ENCODE measurements at regions not wholly inside any gene's neighbourhood (a gene's known extent, or its start where the extent isn't known, plus 50 kb on each side); places are given as distances from the start of the nearest gene placed in this dataset.

- Histone ChIP-seq H3K79me1 (ENCODE audit: low read depth, low read length) (no peaks in the 10 kb centered on the region), H3K23me2 (ENCODE audit: low read depth, low read length) (no peaks in the 10 kb centered on the region), H3K18ac (ENCODE audit: extremely low read depth, low read length) (no peak overlapping the region), H3K79me2 (ENCODE audit: control insufficient read depth in 1 of 2, insufficient read depth in 2 of 2, low read length in 2 of 2) (no peaks in the 10 kb centered on the region), H2AFZ (ENCODE audit: low read length) (no peak overlapping the region), H3K4me1 (replicated peaks in 1 of 4; ENCODE audit: control insufficient read depth in 3 of 4, insufficient read depth in 4 of 4, low read length in 3 of 4) (peaks cover 0 to 10% (median 0%) of the 10 kb centered on the region in 4 experiments; a peak in 4 of 7 replicates), H3K56ac (replicated peaks; ENCODE audit: insufficient read length, low read depth, low read length) (no peak overlapping the region), H2BK12ac (ENCODE audit: low read depth, low read length) (no peak overlapping the region; the same call in 1 of the 2 replicates), H3K4me2 (ENCODE audit: insufficient read depth in 1 of 2, low read depth in 2 of 2, low read length in 2 of 2) (no peak overlapping the region), H3K14ac (ENCODE audit: insufficient read length) (no peak overlapping the region), H4K20me1 (replicated peaks in 1 of 2; ENCODE audit: control insufficient read depth in 1 of 2, insufficient read depth in 2 of 2, low read length in 2 of 2) (no peaks in the 10 kb centered on the region), H2BK5ac (ENCODE audit: low read depth, low read length) (no peak overlapping the region), H3K9me3 (ENCODE audit: insufficient read depth in 2 of 2, low read depth in 1 of 2, low read length in 1 of 2) (no peaks in the 10 kb centered on the region), H2AK5ac (ENCODE audit: low read depth, low read length) (no peak overlapping the region), H4K5ac (ENCODE audit: insufficient read length, low read depth, low read length) (no peak overlapping the region), H3K27ac (ENCODE audit: low read depth, low read length) (no peak overlapping the region), H4K8ac (ENCODE audit: extremely low read depth, insufficient read depth, low read length) (no peak overlapping the region), H2BK120ac (replicated peaks; ENCODE audit: low read depth, low read length) (no peak overlapping the region), H3K23ac (ENCODE audit: insufficient read length) (no peak overlapping the region), H3K4me3 (ENCODE audit: extremely low read depth in 1 of 4, insufficient read depth in 2 of 4, low read depth in 3 of 4, low read length in 4 of 4) (no peak overlapping the region), H3K36me3 (ENCODE audit: control insufficient read depth in 2 of 4, insufficient read depth in 4 of 4, low read length in 3 of 4) (no peaks in the 10 kb centered on the region), H3K4ac (replicated peaks; ENCODE audit: insufficient read length, low read depth, low read length) (no peak overlapping the region), H3K9ac (replicated peaks in 1 of 4; ENCODE audit: extremely low read depth in 1 of 4, low read depth in 3 of 4, low read length in 3 of 4) (no peak overlapping the region), H2BK20ac (ENCODE audit: low read length) (no peak overlapping the region), H3K27me3 (replicated peaks in 1 of 4; ENCODE audit: control insufficient read depth in 3 of 4, extremely low read depth in 1 of 4, insufficient read depth in 3 of 4, low read length in 3 of 4) (no peaks in the 10 kb centered on the region), H2BK15ac (ENCODE audit: low read length) (no peak overlapping the region), H4K91ac (replicated peaks; ENCODE audit: insufficient read length, low read length) (no peak overlapping the region)
- 96% methylated on average over 3 of the region's 3 CpGs; no CpG with 5 or more reads in 1 of the 2 experiments for WGBS, 2 experiments (ENCODE audit: extremely low coverage in 1 of 2, insufficient coverage in 1 of 2, insufficient read length in 1 of 2, insufficient replicate concordance in 2 of 2, low coverage in 1 of 2, low lambda C conversion rate in 2 of 2, missing lambda C conversion rate in 1 of 2)
- TF ChIP-seq BCL11A (IDR thresholded peaks at IDR 0.05; ENCODE audit: low read depth in 2 of 2, low read length in 2 of 2) = no peak
- no peak for TF ChIP-seq ATF3 (IDR thresholded peaks at IDR 0.05; ENCODE audit: insufficient read depth, low read depth, low read length)
- CTCF ChIA-PET (ENCODE audit: partially characterized antibody) = interaction anchor here (0.5 to 4.6 kb wide), 28 partner anchors 9 to 430 kb away, joined by 3 to 28 read pairs (median 4); partner anchors contain the start of gene RIPOR2
- DNase-seq (ENCODE audit: low read depth in 1 of 2, low spot score in 2 of 2) (no peak), FAIRE-seq (no peak)
- POLR2A ChIA-PET (ENCODE audit: partially characterized antibody) = interaction anchor here (0.8 to 2.1 kb wide), 3 partner anchors 75 to 303 kb away, joined by 3 to 6 read pairs (median 3); no protein-coding TSS in a partner anchor
Observed at GRCh38 chr6:25014369-25014768, 78.6 kb upstream of the RIPOR2 start.

Measured in H1 (cell line).